PC-9 (cell line): ENCODE measurements at regions not wholly inside any gene's neighbourhood (a gene's known extent, or its start where the extent isn't known, plus 50 kb on each side); places are given as distances from the start of the nearest gene placed in this dataset.

ENCODE experiments used
- EZH2 ChIP-seq: fragments of 200-600 bp; sonication (generic); IDR thresholded peaks from 2 replicates; pipeline ENCODE4 v1.8.0; 2017; ENCODE audit warnings: antibody characterized with exemption, low read depth
- TF ChIP-seq, protein P1 (sequence below): fragments of 200-600 bp; sonication (generic); conservative IDR thresholded peaks from 2 replicates; pipeline ENCODE4 v1.6.1; 2017; ENCODE audit warnings: mixed run types, antibody characterized with exemption, mild to moderate bottlenecking, moderate library complexity

DNA sequence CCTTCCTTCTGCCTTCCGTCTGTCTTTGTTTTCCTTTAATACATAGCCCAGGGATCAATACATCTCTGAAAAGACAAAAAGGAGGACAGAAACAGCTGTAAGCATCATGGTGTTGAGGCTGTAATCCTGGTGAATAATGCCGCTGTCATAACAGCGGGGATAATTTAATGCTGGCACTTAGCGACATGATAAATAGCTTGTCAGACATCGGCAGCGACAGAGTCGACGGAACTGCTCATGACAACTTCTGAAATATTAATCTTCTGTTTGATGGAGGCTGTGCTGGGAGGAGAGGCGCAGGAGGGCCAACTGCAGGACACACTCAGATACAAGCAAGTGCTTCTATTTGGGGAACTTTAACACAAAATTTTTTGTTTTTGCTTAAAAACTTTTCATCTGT lies 602.2 kb downstream of the GALR1 start:
- TF ChIP-seq EZH2: no peak
- TF ChIP-seq, protein P1, sequence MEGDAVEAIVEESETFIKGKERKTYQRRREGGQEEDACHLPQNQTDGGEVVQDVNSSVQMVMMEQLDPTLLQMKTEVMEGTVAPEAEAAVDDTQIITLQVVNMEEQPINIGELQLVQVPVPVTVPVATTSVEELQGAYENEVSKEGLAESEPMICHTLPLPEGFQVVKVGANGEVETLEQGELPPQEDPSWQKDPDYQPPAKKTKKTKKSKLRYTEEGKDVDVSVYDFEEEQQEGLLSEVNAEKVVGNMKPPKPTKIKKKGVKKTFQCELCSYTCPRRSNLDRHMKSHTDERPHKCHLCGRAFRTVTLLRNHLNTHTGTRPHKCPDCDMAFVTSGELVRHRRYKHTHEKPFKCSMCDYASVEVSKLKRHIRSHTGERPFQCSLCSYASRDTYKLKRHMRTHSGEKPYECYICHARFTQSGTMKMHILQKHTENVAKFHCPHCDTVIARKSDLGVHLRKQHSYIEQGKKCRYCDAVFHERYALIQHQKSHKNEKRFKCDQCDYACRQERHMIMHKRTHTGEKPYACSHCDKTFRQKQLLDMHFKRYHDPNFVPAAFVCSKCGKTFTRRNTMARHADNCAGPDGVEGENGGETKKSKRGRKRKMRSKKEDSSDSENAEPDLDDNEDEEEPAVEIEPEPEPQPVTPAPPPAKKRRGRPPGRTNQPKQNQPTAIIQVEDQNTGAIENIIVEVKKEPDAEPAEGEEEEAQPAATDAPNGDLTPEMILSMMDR: no peak
